HG03575 (cell line): ENCODE measurements at regions not wholly inside any gene's neighbourhood (a gene's known extent, or its start where the extent isn't known, plus 50 kb on each side); places are given as distances from the start of the nearest gene placed in this dataset.

Experiments used
- ATAC-seq: cut with Tn5 transposase; IDR thresholded peaks from one replicate; pipeline ENCODE4 v1.9.1; 2021; ENCODE audit not compliant: unreplicated experiment, insufficient number of reproducible peaks, low FRiP score; ENCODE audit errors: extremely low read depth

GRCh38 chr4:165656399-165656798 lies 216.6 kb upstream of the TLL1 start:
- no peak for ATAC-seq

- no peak for ATAC-seq
Measured at GRCh38 chr4:165656829-165657490, 216.1 kb upstream of the TLL1 start.

- ATAC-seq: no peak
Measured at GRCh38 chr4:165662341-165662740, 210.7 kb upstream of the TLL1 start.

- ATAC-seq: no peak
Measured at GRCh38 chr4:165663411-165663810, 209.6 kb upstream of the TLL1 start.

GRCh38 chr4:165666836-165667235 lies 206.2 kb upstream of the TLL1 start:
- no peak for ATAC-seq

- ATAC-seq: no peak
Measured at GRCh38 chr4:165667969-165668368, 205.1 kb upstream of the TLL1 start.

GRCh38 chr4:165668694-165669093 lies 204.3 kb upstream of the TLL1 start:
- ATAC-seq: no peak

GRCh38 chr4:165677081-165677480 lies 196.0 kb upstream of the TLL1 start:
- no peak for ATAC-seq

- ATAC-seq: no peak
Measured at GRCh38 chr4:165678236-165678935, 194.7 kb upstream of the TLL1 start.

GRCh38 chr4:165678936-165679325 lies 194.1 kb upstream of the TLL1 start:
- no peak for ATAC-seq

GRCh38 chr4:165680821-165681220 lies 192.2 kb upstream of the TLL1 start:
- no peak for ATAC-seq

- no peak for ATAC-seq
Measured at GRCh38 chr4:165682611-165683010, 190.4 kb upstream of the TLL1 start.

- ATAC-seq: no peak
Measured at GRCh38 chr4:165684177-165684805, 188.7 kb upstream of the TLL1 start.

- ATAC-seq: no peak
Measured at GRCh38 chr4:165686756-165687155, 186.3 kb upstream of the TLL1 start.

- ATAC-seq: no peak
Measured at GRCh38 chr4:165689159-165689558, 183.9 kb upstream of the TLL1 start.

- no peak for ATAC-seq
Measured at GRCh38 chr4:165692082-165692481, 181.0 kb upstream of the TLL1 start.

GRCh38 chr4:165698272-165698671 lies 174.8 kb upstream of the TLL1 start:
- no peak for ATAC-seq

- no peak for ATAC-seq
Measured at GRCh38 chr4:165699055-165699454, 174.0 kb upstream of the TLL1 start.

GRCh38 chr4:165700855-165701254 lies 172.2 kb upstream of the TLL1 start:
- ATAC-seq: no peak

GRCh38 chr4:165707128-165707527 lies 165.9 kb upstream of the TLL1 start:
- ATAC-seq: no peak
